ENCODE measurements at regions not wholly inside any gene's neighbourhood (a gene's known extent, or its start where the extent isn't known, plus 50 kb on each side); places are given as distances from the start of the nearest gene placed in this dataset.

DNA sequence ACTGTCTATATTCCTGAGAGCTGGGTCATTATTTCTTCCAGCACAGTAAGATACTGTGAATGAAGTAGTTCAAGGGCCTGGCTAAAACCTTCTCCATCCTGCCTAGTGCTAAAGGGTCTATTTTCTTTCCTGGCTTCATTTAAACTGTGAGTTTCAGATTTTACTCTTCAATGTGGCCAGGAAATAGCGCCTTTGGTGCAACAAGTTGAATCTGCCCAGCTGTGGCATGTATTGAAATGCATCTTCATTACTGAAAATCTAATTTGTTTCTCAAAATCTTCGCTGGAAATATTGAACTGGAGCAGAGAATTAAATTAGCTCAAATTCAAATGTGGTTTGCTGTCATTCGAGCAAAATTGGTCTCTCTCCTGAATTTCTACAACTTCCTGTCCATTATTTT lies 114.6 kb upstream of the KCNG1 start:
- Histone ChIP-seq H2AK9ac (replicated peaks; ENCODE audit: low read depth, low read length, poor library complexity) (no peak overlapping the region), H3K14ac (replicated peaks; ENCODE audit: low read depth, low read length) (no peak overlapping the region), H2BK120ac (ENCODE audit: low read depth, low read length) (no peak overlapping the region), H3K27me3 (ENCODE audit: control insufficient read depth, insufficient read depth, low read length) (peaks cover 14% of the 10 kb centered on the region), H4K20me1 (ENCODE audit: insufficient read depth, low read length) (no peaks in the 10 kb centered on the region), H3K4me3 (ENCODE audit: insufficient read depth, low read depth, low read length) (no peak overlapping the region), H2BK15ac (ENCODE audit: low read depth, low read length) (no peak overlapping the region), H2BK5ac (ENCODE audit: low read depth, low read length, poor library complexity, severe bottlenecking) (no peak overlapping the region), H4K91ac (ENCODE audit: insufficient read depth, low read depth, low read length) (no peak overlapping the region), H3K9ac (ENCODE audit: low read depth, low read length) (no peak overlapping the region), H3K4me2 (ENCODE audit: low read depth, low read length) (no peak overlapping the region), H4K8ac (ENCODE audit: low read depth in 2 of 2, low read length in 2 of 2) (no peak overlapping the region), H3K18ac (ENCODE audit: low read depth, low read length) (no peak overlapping the region), H3K4me1 (ENCODE audit: control insufficient read depth, insufficient read depth, low read length) (no peaks in the 10 kb centered on the region), H3K9me1 (ENCODE audit: insufficient read depth, low read length) (no peaks in the 10 kb centered on the region), H3K23ac (ENCODE audit: low read depth, low read length) (no peak overlapping the region), H2AK5ac (ENCODE audit: low read depth, low read length) (no peak overlapping the region), H3K36me3 (ENCODE audit: control insufficient read depth, insufficient read depth, low read length) (no peaks in the 10 kb centered on the region), H3K27ac (ENCODE audit: insufficient read depth, low read length) (no peak overlapping the region), H3K4ac (ENCODE audit: low read depth, low read length) (no peak overlapping the region), H2AFZ (replicated peaks; ENCODE audit: low read length, poor library complexity) (no peak overlapping the region), H2BK20ac (ENCODE audit: low read depth, low read length) (no peak overlapping the region), H4K5ac (ENCODE audit: low read depth, low read length) (no peak overlapping the region), H3K56ac (ENCODE audit: extremely low read depth, insufficient read depth, low read length) (no peak overlapping the region), H3K79me1 (ENCODE audit: low read depth in 1 of 2, low read length in 2 of 2) (no peaks in the 10 kb centered on the region), H3K9me3 (ENCODE audit: control insufficient read depth, insufficient read depth, low read length) (peaks cover 2% of the 10 kb centered on the region; the same call in 1 of the 2 replicates)
- DNase-seq (no peak), ATAC-seq (ENCODE audit: low read depth) (no peak)
- in situ Hi-C loops (cut with MboI; ENCODE audit: low sequenced_read_pairs), result no loop called here
- dilution Hi-C loops (cut with HindIII; ENCODE audit: low sequenced_read_pairs, unreplicated experiment), result no loop called here
- POLR2A ChIA-PET (ENCODE audit: unreplicated experiment), result no interaction called here
- CTCF ChIA-PET, result no interaction called here
- no TSS peak for BruUV-seq (replicated peaks)
- TF ChIP-seq BHLHE40 (IDR thresholded peaks at IDR 0.05; ENCODE audit: low read depth, low read length) (no peak), MXI1 (IDR thresholded peaks at IDR 0.05; ENCODE audit: borderline replicate concordance, low read depth, low read length) (no peak), SMC3 (IDR thresholded peaks at IDR 0.05; ENCODE audit: low read depth, low read length) (no peak), MAFK (IDR thresholded peaks at IDR 0.05; ENCODE audit: low read depth, low read length) (no peak), NFE2L2 (IDR thresholded peaks at IDR 0.05; ENCODE audit: low read depth, low read length) (no peak), RCOR1 (IDR thresholded peaks at IDR 0.05; ENCODE audit: insufficient replicate concordance, low read length) (no peak), RAD21 (IDR thresholded peaks at IDR 0.05; ENCODE audit: low read length) (no peak), CEBPB (IDR thresholded peaks at IDR 0.05; ENCODE audit: low read depth, low read length) (no peak), FOS (IDR thresholded peaks at IDR 0.05; ENCODE audit: low read depth, low read length) (no peak), POLR2A (IDR thresholded peaks at IDR 0.05; ENCODE audit: low read depth, low read length) (no peak), ELK1 (IDR thresholded peaks at IDR 0.05; ENCODE audit: borderline replicate concordance, low read depth, low read length) (no peak), RFX5 (IDR thresholded peaks at IDR 0.05; ENCODE audit: low read depth, low read length) (no peak), CHD1 (IDR thresholded peaks at IDR 0.05; ENCODE audit: low read depth, low read length) (no peak), MAZ (IDR thresholded peaks at IDR 0.05; ENCODE audit: borderline replicate concordance, low read depth, low read length) (no peak)
- TF ChIP-seq, protein P1, sequence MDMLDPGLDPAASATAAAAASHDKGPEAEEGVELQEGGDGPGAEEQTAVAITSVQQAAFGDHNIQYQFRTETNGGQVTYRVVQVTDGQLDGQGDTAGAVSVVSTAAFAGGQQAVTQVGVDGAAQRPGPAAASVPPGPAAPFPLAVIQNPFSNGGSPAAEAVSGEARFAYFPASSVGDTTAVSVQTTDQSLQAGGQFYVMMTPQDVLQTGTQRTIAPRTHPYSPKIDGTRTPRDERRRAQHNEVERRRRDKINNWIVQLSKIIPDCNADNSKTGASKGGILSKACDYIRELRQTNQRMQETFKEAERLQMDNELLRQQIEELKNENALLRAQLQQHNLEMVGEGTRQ (IDR thresholded peaks at IDR 0.05; ENCODE audit: low read depth, low read length), result no peak
- TF ChIP-seq, protein P2, sequence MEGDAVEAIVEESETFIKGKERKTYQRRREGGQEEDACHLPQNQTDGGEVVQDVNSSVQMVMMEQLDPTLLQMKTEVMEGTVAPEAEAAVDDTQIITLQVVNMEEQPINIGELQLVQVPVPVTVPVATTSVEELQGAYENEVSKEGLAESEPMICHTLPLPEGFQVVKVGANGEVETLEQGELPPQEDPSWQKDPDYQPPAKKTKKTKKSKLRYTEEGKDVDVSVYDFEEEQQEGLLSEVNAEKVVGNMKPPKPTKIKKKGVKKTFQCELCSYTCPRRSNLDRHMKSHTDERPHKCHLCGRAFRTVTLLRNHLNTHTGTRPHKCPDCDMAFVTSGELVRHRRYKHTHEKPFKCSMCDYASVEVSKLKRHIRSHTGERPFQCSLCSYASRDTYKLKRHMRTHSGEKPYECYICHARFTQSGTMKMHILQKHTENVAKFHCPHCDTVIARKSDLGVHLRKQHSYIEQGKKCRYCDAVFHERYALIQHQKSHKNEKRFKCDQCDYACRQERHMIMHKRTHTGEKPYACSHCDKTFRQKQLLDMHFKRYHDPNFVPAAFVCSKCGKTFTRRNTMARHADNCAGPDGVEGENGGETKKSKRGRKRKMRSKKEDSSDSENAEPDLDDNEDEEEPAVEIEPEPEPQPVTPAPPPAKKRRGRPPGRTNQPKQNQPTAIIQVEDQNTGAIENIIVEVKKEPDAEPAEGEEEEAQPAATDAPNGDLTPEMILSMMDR (conservative IDR thresholded peaks at IDR 0.05; ENCODE audit: low read depth, low read length), result no peak
- intact Hi-C loops (cut with micrococcal nuclease), result no loop called here
- no CpG with 5 or more reads among the region's 3 CpGs for WGBS, 2 experiments (ENCODE audit: extremely low coverage in 2 of 2, insufficient read length in 1 of 2)

Measured in IMR-90 (cell line).